ENCODE measurements at regions not wholly inside any gene's neighbourhood (a gene's known extent, or its start where the extent isn't known, plus 50 kb on each side); places are given as distances from the start of the nearest gene placed in this dataset.
A peak's percentile ranks its signal among the peaks of the same experiment; 100 is the strongest.

DNA sequence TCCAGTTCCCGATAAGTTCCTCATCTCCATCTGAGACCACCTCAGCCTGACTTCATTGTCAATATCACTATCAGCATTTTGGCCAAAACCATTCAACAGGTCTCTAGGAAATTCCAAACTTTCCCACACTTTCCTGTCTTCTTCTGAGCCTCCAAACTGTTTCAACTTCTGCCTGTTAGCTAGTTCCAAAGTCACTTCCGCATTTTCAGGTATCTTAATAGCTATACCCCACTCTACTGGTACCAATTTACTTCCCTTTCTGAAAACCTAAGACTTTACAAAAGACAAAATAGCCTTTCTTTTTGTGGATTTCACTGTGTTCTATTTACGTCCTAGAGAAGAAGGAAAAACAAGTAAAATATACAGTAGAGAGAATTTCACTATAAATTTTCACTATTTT lies 147.0 kb upstream of the FMN2 start:
- no peak for TF ChIP-seq CTCF (IDR thresholded peaks at IDR 0.05; ENCODE audit: unreplicated experiment)
- H3K9me3 Mint-ChIP-seq (ENCODE audit: low read depth, unreplicated experiment) = peaks cover 9% of the 10 kb centered on the region
- no peak for DNase-seq
- no peak overlapping the region for H3K4me3 Mint-ChIP-seq (ENCODE audit: low read depth, unreplicated experiment)
- no TSS peak for BruUV-seq (replicated peaks)
- no peaks in the 10 kb centered on the region for H3K27me3 Mint-ChIP-seq (ENCODE audit: unreplicated experiment)
- no peaks in the 10 kb centered on the region for H3K36me3 Mint-ChIP-seq (ENCODE audit: insufficient read depth, unreplicated experiment)
- CTCF ChIA-PET = no interaction called here
- no peak overlapping the region for H3K27ac Mint-ChIP-seq (ENCODE audit: unreplicated experiment)
- intact Hi-C loops (cut with micrococcal nuclease; ENCODE audit: unreplicated experiment) = no loop called here
- H3K4me1 Mint-ChIP-seq (ENCODE audit: low read depth, unreplicated experiment) = peaks cover 7% of the 10 kb centered on the region

- BruUV-seq (replicated peaks) = no TSS peak
- H3K9me3 Mint-ChIP-seq (ENCODE audit: low read depth, unreplicated experiment) = peaks cover 7% of the 10 kb centered on the region
- no peak for TF ChIP-seq CTCF (IDR thresholded peaks at IDR 0.05; ENCODE audit: unreplicated experiment)
- H3K36me3 Mint-ChIP-seq (ENCODE audit: insufficient read depth, unreplicated experiment) = no peaks in the 10 kb centered on the region
- no peak overlapping the region for H3K27ac Mint-ChIP-seq (ENCODE audit: unreplicated experiment)
- H3K4me1 Mint-ChIP-seq (ENCODE audit: low read depth, unreplicated experiment) = peaks cover 7% of the 10 kb centered on the region
- H3K27me3 Mint-ChIP-seq (ENCODE audit: unreplicated experiment) = no peaks in the 10 kb centered on the region
- intact Hi-C loops (cut with micrococcal nuclease; ENCODE audit: unreplicated experiment) = no loop called here
- CTCF ChIA-PET = interaction anchor here (1.4 kb wide), 1 partner anchor 8 kb away, joined by 5 read pairs; no protein-coding TSS in a partner anchor
- H3K4me3 Mint-ChIP-seq (ENCODE audit: low read depth, unreplicated experiment) = no peak overlapping the region
- DNase-seq = no peak
Observed at GRCh38 chr1:239947801-239948200, 143.9 kb upstream of the FMN2 start.

- no peaks in the 10 kb centered on the region for H3K27me3 Mint-ChIP-seq (ENCODE audit: unreplicated experiment)
- H3K4me3 Mint-ChIP-seq (ENCODE audit: low read depth, unreplicated experiment) = peak overlapping the region; percentile 59
- H3K4me1 Mint-ChIP-seq (ENCODE audit: low read depth, unreplicated experiment) = peaks cover 7% of the 10 kb centered on the region
- no peak overlapping the region for H3K27ac Mint-ChIP-seq (ENCODE audit: unreplicated experiment)
- intact Hi-C loops (cut with micrococcal nuclease; ENCODE audit: unreplicated experiment) = loop anchor here (1.0 kb wide), 2 partner anchors 25 to 36 kb away; no protein-coding TSS in a partner anchor
- no peaks in the 10 kb centered on the region for H3K9me3 Mint-ChIP-seq (ENCODE audit: low read depth, unreplicated experiment)
- peak; percentile 85 for TF ChIP-seq CTCF (IDR thresholded peaks at IDR 0.05; ENCODE audit: unreplicated experiment)
- peak; percentile 83 for DNase-seq
- CTCF ChIA-PET = interaction anchor here (1.0 to 2.7 kb wide), 10 partner anchors 11 to 54 kb away, joined by 3 to 21 read pairs (median 4); no protein-coding TSS in a partner anchor
- no peaks in the 10 kb centered on the region for H3K36me3 Mint-ChIP-seq (ENCODE audit: insufficient read depth, unreplicated experiment)
- BruUV-seq (replicated peaks) = no TSS peak
Observed at GRCh38 chr1:239951511-239952140, 140.1 kb upstream of the FMN2 start.

DNA sequence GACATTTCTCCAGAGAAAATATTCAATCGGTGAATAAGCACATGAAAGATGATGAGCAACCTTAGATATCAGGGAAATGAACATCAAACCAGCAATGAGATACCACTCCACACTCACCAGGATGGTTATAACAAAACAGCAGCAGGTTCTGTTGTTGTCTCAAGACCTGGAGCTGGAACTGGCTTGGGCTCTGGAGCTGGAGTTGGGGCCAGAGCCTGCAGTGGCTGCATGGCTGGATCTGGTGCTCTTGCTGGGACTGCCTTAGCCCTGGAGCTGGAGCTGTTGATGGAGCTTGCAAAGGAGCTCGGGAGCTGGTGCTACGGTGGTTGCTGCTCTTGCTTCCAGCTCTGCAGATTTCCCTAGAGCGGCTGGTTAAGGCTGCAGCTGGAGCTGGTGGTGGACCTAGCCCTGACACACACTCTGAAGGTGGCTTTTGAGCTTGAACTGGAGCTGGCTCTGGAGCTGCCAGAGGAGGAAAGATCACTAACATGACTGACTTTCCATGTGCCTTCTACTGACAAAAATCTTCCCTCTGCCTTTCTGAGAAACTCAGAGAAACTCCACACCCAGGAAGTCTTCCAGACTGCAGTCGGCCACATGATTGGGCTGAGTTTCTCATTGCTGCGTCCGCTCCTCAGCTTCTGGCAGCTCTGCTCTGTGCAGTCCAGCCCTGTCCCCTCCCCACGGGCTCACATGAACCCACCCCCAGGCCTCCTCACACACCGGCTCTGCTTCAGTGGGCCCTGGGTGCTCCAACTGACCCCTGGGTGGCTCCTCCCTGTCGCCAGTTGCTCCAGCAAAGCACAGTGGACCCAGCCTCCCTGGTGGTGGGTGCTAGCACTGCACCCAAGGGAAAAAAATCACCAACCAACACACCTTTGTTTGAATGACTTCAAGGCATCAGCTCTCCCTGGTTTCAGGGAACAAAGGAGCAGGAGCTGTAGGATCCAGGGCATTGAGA lies 139.1 kb upstream of the FMN2 start:
- Mint-ChIP-seq H3K27ac (ENCODE audit: unreplicated experiment) (peak overlapping the region; percentile 38), H3K4me1 (ENCODE audit: low read depth, unreplicated experiment) (peaks cover 5% of the 10 kb centered on the region), H3K36me3 (ENCODE audit: insufficient read depth, unreplicated experiment) (no peaks in the 10 kb centered on the region), H3K4me3 (ENCODE audit: low read depth, unreplicated experiment) (peak overlapping the region; percentile 59), H3K27me3 (ENCODE audit: unreplicated experiment) (no peaks in the 10 kb centered on the region), H3K9me3 (ENCODE audit: low read depth, unreplicated experiment) (no peaks in the 10 kb centered on the region)
- peak; percentile 86 for TF ChIP-seq CTCF (IDR thresholded peaks at IDR 0.05; ENCODE audit: unreplicated experiment)
- CTCF ChIA-PET = interaction anchor here (0.6 to 2.7 kb wide), 12 partner anchors 13 to 1060 kb away, joined by 3 to 21 read pairs (median 4); no protein-coding TSS in a partner anchor
- peak; percentile 90 for DNase-seq
- no TSS peak for BruUV-seq (replicated peaks)
- intact Hi-C loops (cut with micrococcal nuclease; ENCODE audit: unreplicated experiment) = no loop called here
